Esophagus squamous epithelium (tissue), 5 donors: ENCODE measurements at regions not wholly inside any gene's neighbourhood (a gene's known extent, or its start where the extent isn't known, plus 50 kb on each side); places are given as distances from the start of the nearest gene placed in this dataset.

Experiments
- DNase-seq: peaks from one replicate; lab custom pipeline; 2025; lab: John Stamatoyannopoulos, UW
- H3K27ac ChIP-seq, 4 donors: fragments of 200-600 bp; sonication (generic); one replicate each; pipeline ENCODE4 v1.5.1; 2016 to 2019; ENCODE audit warnings: mild to moderate bottlenecking in 1 of 4
- H3K27me3 ChIP-seq, 4 donors: fragments of 200-600 bp; sonication (generic); 1 replicate in 3 of 4; 2 replicates in 1 of 4; pipeline versions ENCODE4 v1.5.1 to v1.6.0; 2017 to 2021; ENCODE audit warnings: antibody characterized with exemption in 1 of 4
- H3K36me3 ChIP-seq, 3 donors: fragments of 200-600 bp; sonication (generic); one replicate each; pipeline ENCODE4 v1.5.1; 2016 to 2019
- H3K4me1 ChIP-seq, 3 donors: fragments of 200-600 bp; sonication (generic); one replicate each; pipeline ENCODE4 v1.5.1; 2017 to 2019
- H3K4me3 ChIP-seq, 4 donors: fragments of 200-600 bp; sonication (generic); 1 replicate in 3 of 4; 2 replicates in 1 of 4; pipeline ENCODE4 v1.5.1; 2016 to 2019; ENCODE audit warnings: mild to moderate bottlenecking in 2 of 4, moderate library complexity in 1 of 4
- H3K9me3 ChIP-seq, 3 donors: fragments of 200-600 bp; sonication (generic); one replicate each; pipeline ENCODE4 v1.5.1; 2016 to 2019
- CTCF ChIP-seq, 6 experiments: fragments of 450-650 bp in 4 of 6; fragments of 200-600 bp in 2 of 6; sonication (generic) in 2 of 6; IDR thresholded peaks; one replicate each; pipeline ENCODE4 v1.5.1; 2016 to 2019; ENCODE audit warnings: antibody characterized with exemption in 6 of 6, mild to moderate bottlenecking in 4 of 6, moderate library complexity in 4 of 6
- POLR2A ChIP-seq, 4 donors: fragments of 450-650 bp; IDR thresholded peaks; one replicate each; pipeline ENCODE4 v1.6.1; 2017; ENCODE audit warnings: antibody characterized with exemption in 4 of 4, mild to moderate bottlenecking in 4 of 4, moderate library complexity in 3 of 4
- WGBS, 2 donors: methylation state at CpG; one replicate each; pipeline ENCODE4 v1.1.5; 2018; 5-methylcytosine and 5-hydroxymethylcytosine counted together
- intact Hi-C: fragments of 100-400 bp; cut with DNase I; formaldehyde crosslinking; loops from one replicate; pipeline ENCODE4 v1.15.0; 2022
- donor health status: DM: yes; HTN: yes; CAD: no.

- no peak for DNase-seq
- no peaks in the 10 kb centered on the region for H3K4me1 ChIP-seq
- TF ChIP-seq POLR2A (IDR thresholded peaks at IDR 0.05) = no peak
- TF ChIP-seq CTCF (IDR thresholded peaks at IDR 0.05) = no peak
- WGBS, 2 donors = 50 to 57% methylated on average over 1 of the region's 1 CpG
- intact Hi-C loops = no loop called here
- H3K9me3 ChIP-seq = no peaks in the 10 kb centered on the region
- H3K27ac ChIP-seq = no peak overlapping the region
- H3K36me3 ChIP-seq = no peaks in the 10 kb centered on the region
- H3K27me3 ChIP-seq = peaks cover 0 to under 1% (median 0%) of the 10 kb centered on the region in 4 donors
- H3K4me3 ChIP-seq = no peak overlapping the region
Observed at GRCh38 chr15:61575597-61575996, 346.5 kb upstream of the RORA start.

- no peaks in the 10 kb centered on the region for H3K9me3 ChIP-seq
- H3K4me3 ChIP-seq = no peak overlapping the region
- 76 to 80% methylated on average over 1 of the region's 1 CpG for WGBS, 2 donors
- TF ChIP-seq POLR2A (IDR thresholded peaks at IDR 0.05) = no peak
- no peak for DNase-seq
- intact Hi-C loops = no loop called here
- no peaks in the 10 kb centered on the region for H3K4me1 ChIP-seq
- peaks cover 0 to 4% (median 0%) of the 10 kb centered on the region in 4 donors for H3K27me3 ChIP-seq
- H3K36me3 ChIP-seq = no peaks in the 10 kb centered on the region
- H3K27ac ChIP-seq = no peak overlapping the region
Observed at GRCh38 chr15:61571026-61571425, 341.9 kb upstream of the RORA start.

- Histone ChIP-seq H3K27me3 (no peaks in the 10 kb centered on the region), H3K36me3 (no peaks in the 10 kb centered on the region), H3K9me3 (no peaks in the 10 kb centered on the region), H3K4me3 (no peak overlapping the region), H3K27ac (no peak overlapping the region), H3K4me1 (no peaks in the 10 kb centered on the region)
- TF ChIP-seq CTCF (IDR thresholded peaks at IDR 0.05) (no peak), POLR2A (IDR thresholded peaks at IDR 0.05) (no peak)
- WGBS, 2 donors = 70 to 71% methylated on average over 3 of the region's 3 CpGs
- intact Hi-C loops = no loop called here
- no peak for DNase-seq
Observed at GRCh38 chr15:61564785-61565184, 335.7 kb upstream of the RORA start.

- Histone ChIP-seq H3K9me3 (no peaks in the 10 kb centered on the region), H3K36me3 (no peaks in the 10 kb centered on the region), H3K27ac (peak overlapping the region; percentile 11 to 78 (median 56)), H3K4me1 (no peaks in the 10 kb centered on the region), H3K27me3 (peaks cover 0 to 4% (median 0%) of the 10 kb centered on the region in 4 donors), H3K4me3 (no peak overlapping the region)
- 51 to 70% methylated on average over 6 of the region's 6 CpGs for WGBS, 2 donors
- DNase-seq = no peak
- no peak for TF ChIP-seq CTCF (IDR thresholded peaks at IDR 0.05)
- TF ChIP-seq POLR2A (IDR thresholded peaks at IDR 0.05) = no peak
- intact Hi-C loops = no loop called here
Observed at GRCh38 chr15:61558172-61559136, 329.4 kb upstream of the RORA start.

- intact Hi-C loops = no loop called here
- TF ChIP-seq POLR2A (IDR thresholded peaks at IDR 0.05) (no peak), CTCF (IDR thresholded peaks at IDR 0.05) (no peak)
- H3K27me3 ChIP-seq = peaks cover 0 to 4% (median 0%) of the 10 kb centered on the region in 4 donors
- WGBS, 2 donors = 36 to 54% methylated on average over 5 of the region's 5 CpGs
- no peak overlapping the region for H3K27ac ChIP-seq
- no peak for DNase-seq
- no peak overlapping the region for H3K4me3 ChIP-seq
- H3K4me1 ChIP-seq = no peaks in the 10 kb centered on the region
- no peaks in the 10 kb centered on the region for H3K9me3 ChIP-seq
- H3K36me3 ChIP-seq = no peaks in the 10 kb centered on the region
Observed at GRCh38 chr15:61556037-61556648, 327.0 kb upstream of the RORA start.
